Large intestine (tissue), 3 donors: ENCODE measurements at regions not wholly inside any gene's neighbourhood (a gene's known extent, or its start where the extent isn't known, plus 50 kb on each side); places are given as distances from the start of the nearest gene placed in this dataset.
"Not testable (repeated sequence)": the region's sequence is repeated elsewhere in the genome, so short reads cannot be mapped to it uniquely, and the experiment has no call there.

Experiments
- DNase-seq, 2 donors: peaks; one replicate each; pipeline versions ENCODE4 v3.0.0 to v3.0.0-alpha.2; 2013
- H3K27ac ChIP-seq: one replicate; pipeline ENCODE4 v1.5.1; 2013; ENCODE audit warnings: low read length
- H3K27me3 ChIP-seq: 2 replicates; pipeline ENCODE4 v1.6.1; 2013; ENCODE audit warnings: low read length; ENCODE audit not compliant: control insufficient read depth, insufficient read depth
- H3K36me3 ChIP-seq: 2 replicates; pipeline ENCODE4 v1.6.1; 2013; ENCODE audit warnings: low read length; ENCODE audit not compliant: control insufficient read depth, insufficient read depth
- H3K4me1 ChIP-seq: one replicate; pipeline ENCODE4 v1.6.1; 2013; ENCODE audit warnings: low read length; ENCODE audit not compliant: control insufficient read depth, insufficient read depth
- H3K4me3 ChIP-seq: one replicate; pipeline ENCODE4 v1.5.1; 2013; ENCODE audit warnings: low read length
- H3K9me3 ChIP-seq: one replicate; pipeline ENCODE4 v1.6.1; 2013; ENCODE audit warnings: mild to moderate bottlenecking, low read depth, low read length, moderate library complexity; ENCODE audit not compliant: control insufficient read depth
- WGBS: methylation state at CpG from one replicate; pipeline ENCODE4 v1.1.5; 2013; ENCODE audit warnings: low lambda C conversion rate; ENCODE audit not compliant: insufficient coverage; 5-methylcytosine and 5-hydroxymethylcytosine counted together

DNA sequence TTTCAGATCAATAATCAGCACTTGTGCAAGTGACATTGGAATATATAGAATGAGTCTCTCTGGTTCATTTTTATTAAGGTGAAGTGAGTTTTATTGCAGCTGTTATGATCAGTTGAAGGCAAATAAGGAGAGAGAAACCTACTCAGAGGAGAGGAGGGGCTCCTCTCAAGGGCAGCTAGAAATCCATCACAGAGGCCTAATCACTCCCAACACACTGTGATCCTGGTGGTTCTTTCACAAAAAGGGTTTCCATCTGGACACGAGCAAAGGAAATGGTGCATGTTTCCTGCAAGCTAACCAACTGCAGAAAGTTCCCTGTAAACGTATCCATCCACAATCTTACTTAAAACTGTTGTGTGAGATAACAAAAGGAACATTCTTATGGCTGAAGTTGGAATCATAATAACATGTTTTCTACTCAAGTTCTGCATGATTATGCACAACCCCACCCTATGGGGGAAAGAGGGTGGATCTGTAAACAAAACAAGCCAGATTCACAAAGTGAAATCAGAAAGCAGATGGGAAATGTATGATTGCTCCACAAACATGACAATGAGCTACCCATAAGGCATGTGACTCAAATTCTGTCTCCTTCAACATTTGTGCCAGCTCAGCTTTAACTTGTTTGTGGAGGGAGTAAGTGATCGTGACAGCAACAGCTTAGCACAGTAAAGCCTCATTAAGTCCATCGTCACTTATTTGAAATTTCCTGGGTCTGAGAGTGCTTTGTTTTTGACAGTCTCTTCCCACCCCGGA lies 141.2 kb upstream of the ST6GALNAC5 start:
- WGBS, result 70% methylated on average over 2 of the region's 5 CpGs
- Histone ChIP-seq H3K27ac (no peak overlapping the region), H3K27me3 (no peaks in the 10 kb centered on the region), H3K4me1 (no peaks in the 10 kb centered on the region), H3K9me3 (no peaks in the 10 kb centered on the region), H3K36me3 (no peaks in the 10 kb centered on the region), H3K4me3 (no peak overlapping the region)
- DNase-seq, result peak; percentile 16 to 27

- Histone ChIP-seq H3K4me3 (no peak overlapping the region), H3K9me3 (no peaks in the 10 kb centered on the region), H3K4me1 (no peaks in the 10 kb centered on the region), H3K36me3 (no peaks in the 10 kb centered on the region), H3K27ac (no peak overlapping the region), H3K27me3 (no peaks in the 10 kb centered on the region)
- no peak for DNase-seq
These were observed 139.8 kb upstream of the ST6GALNAC5 start for GRCh38 chr1:76727520-76727919.

GRCh38 chr1:76729142-76729541 lies 138.1 kb upstream of the ST6GALNAC5 start:
- Histone ChIP-seq H3K27me3 (no peaks in the 10 kb centered on the region), H3K27ac (no peak overlapping the region), H3K4me1 (no peaks in the 10 kb centered on the region), H3K36me3 (no peaks in the 10 kb centered on the region), H3K4me3 (no peak overlapping the region), H3K9me3 (no peaks in the 10 kb centered on the region)
- DNase-seq, result no peak
- WGBS, result 93% methylated on average over 3 of the region's 3 CpGs

- Histone ChIP-seq H3K4me3 (no peak overlapping the region), H3K4me1 (no peaks in the 10 kb centered on the region)
- WGBS, result 88% methylated on average over 1 of the region's 2 CpGs
These were observed 137.3 kb upstream of the ST6GALNAC5 start for GRCh38 chr1:76730027-76730426.

GRCh38 chr1:76738355-76738754 lies 128.9 kb upstream of the ST6GALNAC5 start:
- WGBS, result no CpG with 5 or more reads among the region's 1 CpG
- not testable (repeated sequence) for H3K36me3 ChIP-seq, H3K27me3 ChIP-seq, H3K9me3 ChIP-seq, H3K4me3 ChIP-seq, H3K4me1 ChIP-seq, DNase-seq, H3K27ac ChIP-seq

More at GRCh38 chr1:76730027-76730426, 137.3 kb upstream of the ST6GALNAC5 start:
- DNase-seq, result peak in 1 of 2 donors; percentile 14
- Histone ChIP-seq H3K36me3 (no peaks in the 10 kb centered on the region), H3K27me3 (no peaks in the 10 kb centered on the region), H3K27ac (no peak overlapping the region), H3K9me3 (no peaks in the 10 kb centered on the region)

DNA sequence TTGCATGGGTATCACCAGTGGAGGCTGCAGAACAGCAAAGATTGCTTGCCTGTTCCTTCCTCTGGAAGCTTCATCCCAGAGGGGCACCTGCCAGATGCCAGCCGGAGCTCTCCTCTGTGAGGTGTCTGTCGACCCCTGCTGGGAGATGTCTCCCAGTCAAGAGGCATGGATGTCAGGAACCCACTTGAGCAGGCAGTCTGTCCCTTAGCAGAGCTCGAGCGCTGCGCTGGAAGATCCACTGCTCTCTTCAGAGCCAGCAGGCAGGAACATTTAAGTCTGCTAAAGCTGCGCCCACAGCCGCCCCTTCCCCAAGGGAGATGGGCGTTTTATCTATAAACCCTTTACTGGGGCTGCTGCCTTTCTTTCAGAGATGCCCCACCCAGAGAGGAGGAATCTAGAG lies 126.3 kb upstream of the ST6GALNAC5 start:
- not testable (repeated sequence) for H3K4me3 ChIP-seq, H3K27me3 ChIP-seq, DNase-seq, H3K4me1 ChIP-seq, H3K27ac ChIP-seq, H3K36me3 ChIP-seq
- WGBS, result no CpG with 5 or more reads among the region's 8 CpGs
- peaks cover 10% of the 10 kb centered on the region for H3K9me3 ChIP-seq

GRCh38 chr1:76744989-76745388 lies 122.3 kb upstream of the ST6GALNAC5 start:
- Histone ChIP-seq H3K4me3 (no peak overlapping the region), H3K27ac (no peak overlapping the region), H3K9me3 (peaks cover 10% of the 10 kb centered on the region), H3K27me3 (no peaks in the 10 kb centered on the region), H3K4me1 (no peaks in the 10 kb centered on the region), H3K36me3 (no peaks in the 10 kb centered on the region)
- no peak for DNase-seq
- WGBS, result 100% methylated on average over 1 of the region's 1 CpG

GRCh38 chr1:76746206-76746605 lies 121.1 kb upstream of the ST6GALNAC5 start:
- no peaks in the 10 kb centered on the region for H3K27me3 ChIP-seq
- WGBS, result no CpG with 5 or more reads among the region's 2 CpGs
- H3K9me3 ChIP-seq, result peaks cover 10% of the 10 kb centered on the region
- H3K36me3 ChIP-seq, result no peaks in the 10 kb centered on the region
- no peaks in the 10 kb centered on the region for H3K4me1 ChIP-seq
- no peak overlapping the region for H3K27ac ChIP-seq
- DNase-seq, result no peak
- H3K4me3 ChIP-seq, result no peak overlapping the region

- H3K27me3 ChIP-seq, result no peaks in the 10 kb centered on the region
- WGBS, result no CpG with 5 or more reads among the region's 1 CpG
These were observed 112.5 kb upstream of the ST6GALNAC5 start for GRCh38 chr1:76754730-76755129.

GRCh38 chr1:76759171-76759860 lies 108.0 kb upstream of the ST6GALNAC5 start:
- no CpG with 5 or more reads among the region's 5 CpGs for WGBS
- H3K27me3 ChIP-seq, result no peaks in the 10 kb centered on the region
- H3K4me3 ChIP-seq, result no peak overlapping the region
- no peaks in the 10 kb centered on the region for H3K9me3 ChIP-seq
- no peak for DNase-seq
- no peaks in the 10 kb centered on the region for H3K36me3 ChIP-seq
- H3K27ac ChIP-seq, result no peak overlapping the region
- no peaks in the 10 kb centered on the region for H3K4me1 ChIP-seq

More at GRCh38 chr1:76754730-76755129, 112.5 kb upstream of the ST6GALNAC5 start:
- H3K9me3 ChIP-seq, result no peaks in the 10 kb centered on the region
- no peak for DNase-seq
- H3K36me3 ChIP-seq, result no peaks in the 10 kb centered on the region
- no peaks in the 10 kb centered on the region for H3K4me1 ChIP-seq
- no peak overlapping the region for H3K4me3 ChIP-seq
- no peak overlapping the region for H3K27ac ChIP-seq
